Activated CD4-positive, alpha-beta T cell treated with anti-CD3 and anti-CD28 coated beads, Interleukin-2, Interleukin-4, amounts not matched to agents 100 ng/mL and 50 ng/mL, durations not matched to agents 16 hours and 8 hours (primary cell): ENCODE measurements at regions not wholly inside any gene's neighbourhood (a gene's known extent, or its start where the extent isn't known, plus 50 kb on each side); places are given as distances from the start of the nearest gene placed in this dataset.

ENCODE experiments used
- DNase-seq: peaks from one replicate; pipeline ENCODE4 v3.0.0-alpha.2; 2020; ENCODE audit warnings: low spot score

DNA sequence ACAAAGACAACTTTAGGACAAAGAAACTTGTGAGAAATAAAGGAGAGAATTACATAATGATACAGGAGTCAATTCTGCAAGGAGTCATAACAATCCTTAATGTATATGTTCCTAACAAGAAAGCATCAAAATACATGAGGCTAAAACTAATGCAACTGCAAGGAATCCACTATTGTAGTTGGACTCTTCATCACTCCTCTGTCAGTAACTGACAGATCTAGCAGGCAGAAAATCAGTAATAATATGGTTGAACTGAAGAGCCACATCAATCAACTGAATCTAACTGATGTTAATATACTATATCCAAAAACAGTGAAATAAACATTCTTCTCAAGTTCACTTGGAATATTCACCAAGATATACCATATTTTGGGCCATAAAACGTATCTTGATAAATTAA is 1806.4 kb upstream of the CELF4 start:
- DNase-seq: no peak

DNA sequence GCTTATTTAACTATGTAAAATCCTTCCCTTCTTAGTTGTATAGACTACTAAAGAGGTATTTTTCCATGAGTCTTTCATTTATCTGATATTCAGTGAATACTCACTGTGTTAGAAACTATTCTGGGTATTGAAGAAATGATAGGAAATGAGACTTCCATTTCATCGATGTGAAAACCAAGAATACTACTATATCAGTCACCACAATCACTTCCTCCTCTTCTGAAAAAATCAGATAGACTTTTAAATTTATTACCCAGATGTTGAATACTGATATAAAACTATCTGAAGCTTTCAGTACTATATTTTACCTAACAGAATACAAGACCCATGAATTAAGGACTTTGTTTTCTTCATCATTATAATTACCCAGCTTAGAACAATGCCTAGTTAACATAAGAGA is 1801.1 kb upstream of the CELF4 start:
- no peak for DNase-seq

DNA sequence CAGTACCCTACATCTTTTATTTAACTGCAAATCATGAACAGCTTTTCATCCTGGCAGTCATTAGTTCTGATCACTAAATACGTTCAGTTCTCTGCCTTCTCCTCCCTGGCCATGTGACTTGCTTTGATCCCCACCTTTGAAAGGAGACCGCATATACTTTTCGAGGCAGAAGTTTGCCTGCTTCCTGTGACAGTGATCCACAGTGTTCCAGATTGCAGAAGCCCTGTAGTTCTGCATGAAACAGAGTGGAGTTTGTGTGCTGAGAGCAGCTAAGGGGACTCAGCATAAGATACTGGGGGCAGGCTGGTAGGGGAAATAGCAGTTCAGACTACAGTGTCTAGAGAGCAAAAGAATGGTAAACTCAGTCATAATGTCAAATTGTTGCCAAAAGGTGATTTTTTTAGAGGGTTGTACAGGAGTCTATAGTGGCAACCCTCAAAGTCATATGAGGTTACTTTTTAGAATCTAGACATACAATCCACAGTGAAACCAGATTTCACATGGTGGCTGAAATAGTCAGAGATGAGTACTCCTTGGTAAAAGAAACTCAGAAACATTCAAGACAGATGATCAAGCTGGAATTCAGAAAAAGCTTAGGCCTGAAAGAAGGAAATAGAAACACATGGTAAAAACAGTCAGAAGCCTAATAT is 1800.4 kb upstream of the CELF4 start:
- DNase-seq: no peak

DNA sequence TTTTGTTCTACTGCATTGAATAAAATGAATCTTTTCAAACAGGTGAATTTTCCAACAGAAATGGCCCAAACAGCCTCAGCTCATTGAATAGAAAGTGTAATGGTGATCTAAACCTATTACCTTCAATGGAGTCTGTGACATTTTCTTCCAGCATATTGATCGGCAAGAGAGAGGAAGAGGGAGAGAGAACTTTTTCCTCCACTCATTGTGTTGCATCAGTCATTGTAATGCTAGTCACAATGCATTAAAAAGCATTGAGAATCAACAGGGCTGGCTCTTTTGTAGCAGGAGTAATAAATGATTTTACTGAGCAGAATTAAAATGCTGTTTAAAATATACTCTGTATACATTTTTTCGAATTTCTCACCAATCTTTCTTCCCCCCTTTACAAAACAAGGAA is 1794.5 kb upstream of the CELF4 start:
- no peak for DNase-seq

DNA sequence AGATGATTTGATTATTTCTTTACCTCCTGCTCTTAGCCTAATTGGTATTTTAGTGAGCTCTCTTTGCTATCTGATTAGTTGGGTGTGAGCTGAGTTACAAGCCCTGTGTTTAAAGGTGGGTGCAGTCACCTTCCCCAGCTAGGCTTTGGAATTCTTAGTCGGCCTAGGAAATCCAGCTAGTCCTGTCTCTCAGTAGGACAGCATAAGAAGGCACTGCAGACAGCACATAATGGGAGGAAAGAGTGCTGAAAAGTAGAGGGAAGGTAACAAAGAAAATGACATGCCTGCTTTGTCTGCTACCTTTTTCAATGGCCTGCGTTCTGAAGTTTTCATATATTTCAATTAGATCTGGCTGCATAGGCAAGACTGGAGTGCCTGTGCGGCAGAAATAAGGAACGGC is 1794.0 kb upstream of the CELF4 start:
- DNase-seq: no peak

DNA sequence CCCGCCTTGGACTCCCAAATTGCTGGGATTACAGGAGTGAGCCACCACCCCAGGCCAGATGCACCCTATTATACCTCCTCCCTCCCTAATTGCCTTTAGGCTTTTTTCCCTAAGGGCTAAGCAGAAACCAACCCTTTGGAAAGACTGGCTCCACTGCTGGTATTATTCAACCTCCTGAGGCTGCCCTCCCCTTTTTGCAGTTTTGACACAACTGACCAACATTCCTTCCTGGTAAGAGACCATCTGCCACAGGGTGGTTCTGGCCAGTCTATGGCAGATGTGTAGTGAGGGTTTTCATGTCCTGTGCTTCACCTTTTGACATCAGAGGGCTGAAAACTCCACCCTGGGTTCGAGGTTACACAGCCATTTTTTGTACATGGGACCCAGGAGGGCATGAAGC is 1785.3 kb upstream of the CELF4 start:
- DNase-seq: no peak

DNA sequence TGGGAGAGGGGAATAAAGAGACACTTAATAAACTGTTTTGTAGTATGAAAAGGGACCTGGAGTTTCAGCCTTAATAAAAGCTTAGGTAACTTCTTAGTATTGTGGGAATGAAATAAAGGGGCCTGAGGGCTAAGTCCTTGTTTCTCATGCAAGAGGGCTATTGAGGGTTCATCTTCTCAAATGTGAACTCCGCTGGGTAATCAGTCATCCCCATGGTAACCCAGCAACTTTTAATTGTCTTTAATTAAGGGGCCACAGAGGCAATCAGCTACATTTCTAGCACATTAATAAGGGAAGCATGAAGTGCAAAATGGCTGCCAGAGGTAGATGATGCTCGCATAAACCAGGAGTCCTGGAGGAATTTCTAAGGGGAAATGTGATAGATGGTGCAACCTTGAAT is 1784.2 kb upstream of the CELF4 start:
- no peak for DNase-seq

DNA sequence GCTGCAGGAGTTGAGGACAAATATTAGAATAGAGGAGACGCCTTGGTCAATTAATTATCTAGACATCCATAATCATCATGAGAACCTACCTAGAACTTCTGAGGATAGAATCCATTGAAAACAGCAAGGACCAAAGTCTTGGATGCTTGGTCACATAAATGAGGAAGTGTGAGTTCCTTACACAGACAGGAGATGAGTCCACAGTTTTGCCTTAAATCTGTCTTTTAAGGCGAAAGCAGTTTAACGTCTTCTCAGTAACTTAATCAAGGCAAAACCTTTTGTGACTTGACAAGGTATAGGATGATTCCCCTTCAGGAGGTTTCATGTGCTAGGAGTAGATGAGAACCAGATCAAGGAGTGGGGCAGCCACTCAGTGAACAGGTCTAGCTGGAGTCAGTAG is 1783.2 kb upstream of the CELF4 start:
- no peak for DNase-seq

DNA sequence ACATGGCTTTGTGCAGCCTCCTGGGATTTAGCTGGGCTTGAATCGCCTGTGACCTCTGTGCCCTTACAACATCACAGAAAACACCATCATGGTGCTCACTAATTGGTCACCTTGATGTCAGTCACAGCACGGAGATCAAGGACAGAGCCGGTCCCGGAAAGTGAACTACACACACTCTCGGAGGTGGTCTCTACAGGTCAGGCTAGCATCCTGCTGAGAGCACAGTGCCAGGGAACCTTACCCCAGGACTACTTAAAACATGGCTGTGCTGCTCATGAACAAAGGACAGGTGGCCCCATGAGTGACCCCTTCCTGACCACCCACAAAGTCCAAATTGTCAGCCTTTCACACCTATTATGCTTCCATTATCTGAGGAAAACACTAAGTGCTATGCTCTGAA is 1782.1 kb upstream of the CELF4 start:
- DNase-seq: no peak

DNA sequence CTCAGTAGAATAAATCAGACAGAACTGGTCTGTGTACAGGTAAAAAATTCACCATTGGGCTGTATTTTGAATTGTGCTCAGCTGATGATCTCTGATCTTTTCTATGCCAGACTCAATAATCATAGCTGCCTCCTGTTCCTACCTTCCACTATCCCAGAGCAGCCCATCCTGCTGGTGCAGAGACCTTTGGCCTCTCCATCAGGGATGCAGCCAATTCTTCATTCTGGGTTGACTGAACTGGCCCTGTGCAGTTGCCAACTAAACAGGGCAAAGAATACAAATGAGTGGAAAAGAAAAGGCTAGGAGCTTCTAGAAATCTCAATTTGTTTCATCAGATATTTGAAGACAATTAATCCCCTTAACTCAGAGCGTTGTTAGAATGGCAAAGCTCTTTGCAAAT is 1781.3 kb upstream of the CELF4 start:
- no peak for DNase-seq

DNA sequence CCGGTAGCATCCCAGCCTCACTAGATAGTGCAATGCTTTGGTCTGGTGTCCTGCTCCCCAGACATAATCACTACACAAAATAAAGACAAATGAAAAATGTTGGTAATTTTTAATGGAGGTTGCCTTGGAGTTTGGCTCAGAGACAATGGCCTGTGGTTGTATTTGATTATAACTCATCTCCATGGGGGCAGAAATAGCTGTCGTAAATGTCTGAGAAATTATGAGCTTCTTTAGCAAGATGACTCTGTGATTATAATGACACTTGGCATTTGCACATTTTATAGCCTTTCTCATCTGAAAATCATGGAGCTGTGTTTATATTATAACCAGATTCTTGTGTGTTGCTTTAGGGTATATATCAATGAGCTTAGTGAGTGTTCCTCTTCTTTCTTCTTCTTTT is 1779.7 kb upstream of the CELF4 start:
- DNase-seq: no peak

DNA sequence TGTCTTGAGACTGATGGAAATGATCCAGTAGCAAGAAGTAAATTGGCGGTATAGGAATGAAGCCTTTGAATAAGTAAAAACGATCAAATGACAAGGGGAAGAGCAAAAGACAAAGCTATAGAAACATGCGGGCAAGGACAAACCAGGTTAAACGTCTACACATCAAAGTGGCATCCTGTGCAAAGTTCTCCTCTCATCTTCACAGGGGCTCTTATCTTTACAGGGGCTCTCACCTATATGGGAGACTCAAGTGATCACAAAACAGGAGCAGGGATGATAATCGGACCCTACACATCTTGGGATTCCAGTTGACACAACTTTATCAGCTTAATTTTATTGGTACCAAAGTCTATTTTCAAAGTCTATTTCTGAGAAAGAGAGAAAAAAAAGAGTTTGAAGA is 1778.9 kb upstream of the CELF4 start:
- no peak for DNase-seq

DNA sequence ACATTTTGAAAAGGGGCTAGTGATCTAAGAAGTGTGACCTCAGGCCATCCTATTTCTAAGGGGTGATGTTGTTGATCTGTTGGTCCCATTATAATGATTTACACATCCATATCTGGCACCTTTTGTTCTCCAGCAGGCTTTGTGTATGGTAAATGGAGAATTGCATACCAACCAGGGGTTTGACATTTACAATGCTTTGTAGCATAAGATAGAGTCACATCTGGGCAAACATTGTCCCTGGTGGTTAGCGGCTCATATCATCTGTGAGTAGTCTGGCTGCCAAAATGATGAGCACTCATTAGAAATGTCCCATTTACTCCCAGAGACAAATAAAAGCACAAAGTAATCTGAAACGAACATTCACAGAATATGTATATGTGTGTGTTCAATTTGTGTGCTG is 1775.5 kb upstream of the CELF4 start:
- no peak for DNase-seq

DNA sequence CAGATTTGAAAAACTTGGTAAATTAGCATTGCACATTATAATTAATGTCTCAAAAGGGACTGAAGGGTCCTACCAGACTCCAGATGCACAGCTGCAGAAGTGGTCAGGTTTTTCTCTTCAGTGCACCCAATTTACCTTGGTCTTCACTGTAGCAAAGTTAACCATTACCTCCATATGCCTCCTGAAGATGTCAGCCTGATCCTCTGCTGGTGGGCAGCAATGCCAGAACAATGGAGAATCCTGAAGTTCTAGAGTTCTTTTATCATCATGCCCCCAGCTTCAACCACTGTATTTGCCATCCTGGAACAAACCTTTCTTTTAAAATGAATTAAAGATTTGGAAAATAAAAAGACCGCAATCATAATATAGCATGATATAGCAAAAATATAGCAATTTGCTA is 1774.8 kb upstream of the CELF4 start:
- no peak for DNase-seq

DNA sequence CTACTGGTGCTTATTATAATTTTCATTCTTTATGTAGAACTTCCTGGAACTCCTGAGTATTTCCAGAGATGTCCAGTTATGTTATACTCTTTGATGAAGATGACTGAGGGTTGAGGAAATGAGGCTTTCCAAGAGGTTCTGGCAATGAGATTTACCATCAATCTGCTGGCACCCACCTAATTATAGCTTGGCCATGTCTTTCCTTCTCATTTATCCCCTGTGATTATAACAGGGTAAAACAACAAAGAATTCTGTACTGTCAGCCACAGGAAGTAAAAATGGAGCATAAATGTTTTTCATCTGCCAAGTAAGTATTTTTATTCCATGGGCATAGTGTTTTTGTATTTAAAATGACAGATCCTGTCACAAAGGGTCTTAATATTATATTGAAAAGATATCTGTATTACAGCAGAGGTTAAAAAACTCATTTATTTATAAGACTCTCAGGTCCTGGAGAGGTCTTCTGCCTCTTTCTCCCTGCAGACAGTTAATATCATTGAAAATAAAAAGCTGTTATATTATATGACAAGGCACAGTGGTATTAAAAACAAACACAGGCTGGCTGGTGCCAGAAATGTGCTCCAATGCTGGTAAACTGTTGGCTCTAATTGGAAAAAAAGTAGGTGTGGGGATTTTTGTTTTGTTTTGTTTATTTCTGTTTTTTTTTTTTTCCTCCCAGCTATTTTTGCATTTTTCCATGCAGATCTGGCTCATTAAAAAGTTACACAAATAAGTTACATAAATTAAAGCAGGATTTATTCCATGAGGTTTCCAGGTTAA is 1764.1 kb upstream of the CELF4 start:
- DNase-seq: no peak

DNA sequence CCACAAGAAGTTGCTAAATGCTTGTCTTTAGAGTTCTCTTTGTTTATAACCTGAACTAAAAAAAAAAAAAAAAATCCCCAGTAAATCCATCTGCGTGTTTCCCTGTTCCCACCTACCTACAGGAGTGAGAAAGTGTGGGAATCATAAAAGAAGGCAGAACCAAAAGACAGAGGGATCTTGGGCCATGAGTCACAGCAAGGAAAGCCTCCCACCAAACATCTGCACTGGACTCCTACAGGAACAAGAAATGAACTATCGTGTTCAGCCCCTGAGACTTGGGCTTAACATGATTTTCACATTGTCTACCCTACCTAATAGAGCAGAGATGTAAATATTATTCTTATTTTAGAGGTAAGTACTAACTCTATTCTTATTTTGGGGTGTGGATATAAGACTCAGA is 1761.2 kb upstream of the CELF4 start:
- DNase-seq: no peak

DNA sequence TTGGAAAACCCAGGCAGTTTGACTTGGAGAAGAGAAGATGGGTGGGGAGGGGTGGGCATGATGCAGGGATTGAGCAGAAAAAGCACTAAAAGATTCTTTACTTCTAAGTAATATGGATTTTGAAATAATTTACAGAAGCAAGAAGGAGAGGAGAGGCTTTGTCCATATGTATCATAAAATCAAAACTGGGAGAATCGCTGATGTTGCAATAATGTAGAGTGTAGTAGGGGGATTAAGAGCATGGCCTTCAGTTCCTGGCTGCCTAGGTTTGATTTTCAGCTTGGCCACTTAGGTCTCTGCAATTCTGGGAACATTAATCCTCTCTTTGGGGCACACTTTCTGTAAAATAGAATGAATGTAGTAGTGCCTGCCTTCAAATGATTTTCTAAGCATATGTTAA is 1760.4 kb upstream of the CELF4 start:
- no peak for DNase-seq

DNA sequence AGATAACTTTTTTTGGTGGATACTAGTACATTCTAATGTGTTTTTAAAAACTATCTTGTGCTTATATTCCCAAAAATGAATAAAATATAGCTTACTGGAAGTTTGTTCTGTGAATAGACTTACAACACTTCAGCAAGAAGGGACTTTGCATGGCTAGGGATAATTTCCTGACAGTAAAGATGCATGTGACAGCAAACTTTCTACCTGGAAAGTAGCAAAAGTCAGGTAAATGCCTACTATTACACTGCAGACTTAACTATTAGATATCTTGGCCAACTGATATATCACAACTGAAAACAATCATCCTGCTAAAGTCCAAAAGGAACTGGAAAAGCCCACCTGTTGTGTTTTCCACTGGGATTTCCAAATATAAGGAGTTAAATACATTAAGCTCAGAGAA is 1753.5 kb upstream of the CELF4 start:
- DNase-seq: no peak

DNA sequence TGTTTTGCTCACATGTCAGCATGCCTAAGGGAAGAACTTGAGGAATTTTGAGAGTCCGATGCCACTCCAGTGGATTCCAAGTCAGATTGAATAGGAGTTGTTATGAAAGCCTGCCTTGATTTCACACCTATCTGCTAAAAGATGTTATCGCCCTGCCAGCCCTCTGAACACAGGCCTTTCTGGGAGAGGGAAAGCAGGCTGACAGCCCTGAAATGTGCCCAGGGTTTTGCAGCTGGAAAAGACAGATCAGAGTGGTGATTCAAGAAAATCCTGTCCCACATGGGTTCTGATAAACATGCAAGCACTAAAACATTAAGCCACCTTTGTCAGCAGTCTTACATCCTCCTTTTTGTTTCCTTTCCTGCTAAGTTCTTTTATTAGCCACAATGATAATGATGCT is 1752.9 kb upstream of the CELF4 start:
- no peak for DNase-seq

DNA sequence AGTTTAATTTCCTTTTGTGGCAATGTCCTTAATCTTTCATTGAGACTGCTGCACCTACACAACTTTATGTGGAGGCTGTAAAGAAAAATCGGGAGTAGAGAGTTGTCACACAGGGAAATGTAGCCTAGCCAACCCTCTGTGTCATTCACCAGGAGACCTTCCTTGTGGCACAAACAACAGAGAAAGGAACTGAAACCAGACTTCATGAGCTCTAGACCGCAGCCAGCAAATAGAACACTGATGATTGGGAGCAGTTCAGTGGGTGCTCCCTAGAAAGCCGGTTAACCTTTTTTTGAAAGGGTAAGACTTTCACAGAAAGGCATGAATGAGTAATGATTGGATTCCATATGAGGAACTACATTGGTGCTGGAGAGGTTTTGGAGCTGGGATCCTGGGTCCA is 1752.4 kb upstream of the CELF4 start:
- DNase-seq: no peak

DNA sequence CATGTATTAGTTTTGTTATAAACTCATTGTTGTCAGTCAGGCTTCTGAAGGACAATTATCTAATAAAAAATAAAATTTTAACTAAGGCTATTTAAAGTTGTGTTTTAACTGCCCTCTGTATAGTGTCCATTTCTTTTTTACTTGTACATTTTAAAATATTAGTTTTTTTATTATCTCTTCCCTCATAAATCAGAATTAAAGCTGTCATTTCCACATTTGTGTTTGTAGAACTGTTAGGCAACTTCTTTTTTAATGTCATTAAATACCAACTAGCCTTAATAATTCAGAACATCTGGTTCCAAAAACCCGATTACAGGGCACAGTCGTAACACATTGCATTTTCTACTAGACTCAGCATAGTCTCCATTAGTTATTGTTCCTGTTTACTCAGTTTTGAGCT is 1749.0 kb upstream of the CELF4 start:
- DNase-seq: no peak

DNA sequence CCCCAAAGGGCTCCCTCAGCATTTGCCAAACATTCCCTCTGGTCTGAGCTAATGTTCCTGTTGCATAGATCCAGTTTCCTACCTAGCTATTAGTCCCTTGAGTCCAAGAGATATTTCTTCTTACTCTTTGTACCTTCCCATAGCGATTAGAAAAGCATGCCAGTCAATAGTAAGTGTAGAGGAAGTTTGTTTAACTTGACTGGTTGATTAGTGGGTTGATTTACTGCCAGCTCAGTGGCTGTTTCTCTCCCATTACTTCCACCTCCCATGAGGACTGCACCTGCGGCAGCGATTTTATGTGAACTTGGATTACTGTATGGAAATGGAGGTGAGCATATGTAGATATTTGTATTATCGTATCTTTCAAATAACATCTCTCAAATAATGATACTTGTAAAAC is 1748.4 kb upstream of the CELF4 start:
- no peak for DNase-seq

DNA sequence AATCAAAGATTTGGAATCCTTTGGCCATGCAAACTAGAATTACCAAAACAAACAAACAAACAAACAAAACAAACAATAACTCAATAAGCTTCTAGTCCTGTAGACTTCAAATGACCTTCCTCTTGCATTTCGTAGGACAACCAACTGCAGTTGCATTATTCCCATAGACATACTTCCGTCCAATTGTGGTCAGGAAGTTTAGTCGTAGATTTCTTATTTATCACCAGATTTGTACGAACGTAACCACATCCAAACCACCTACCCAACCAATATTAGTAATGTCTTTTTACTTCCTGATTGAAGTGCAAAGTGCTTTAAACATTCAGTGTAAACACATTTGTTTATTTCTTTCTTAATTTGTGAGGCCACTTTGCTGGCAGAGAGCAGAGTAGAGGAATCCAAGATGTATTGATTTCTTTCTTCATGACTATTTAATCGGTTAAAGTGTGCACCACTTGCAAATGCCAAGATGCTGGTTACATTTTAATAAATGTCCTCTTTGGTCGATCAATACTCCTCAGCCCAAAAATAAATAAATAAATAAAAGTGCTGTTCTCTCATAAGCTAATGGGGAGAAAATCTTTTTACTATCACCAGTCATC is 1745.6 kb upstream of the CELF4 start:
- no peak for DNase-seq
